Stimulated activated naive B cell treated with anti-CD40 and anti-IgM and Interleukin-4, amounts not matched to agents 10 μg/mL and 1 μg/mL and 100 μg/mL, for 72 hours (primary cell): ENCODE measurements at regions not wholly inside any gene's neighbourhood (a gene's known extent, or its start where the extent isn't known, plus 50 kb on each side); places are given as distances from the start of the nearest gene placed in this dataset.

Experiments
- ATAC-seq, 2 donors: fragments of 150-1000 bp; cut with Tn5 transposase; replicated peaks; 2 replicates each; pipeline ENCODE4 v1.10.0; 2021; ENCODE audit warnings: moderate library complexity in 1 of 2
- DNase-seq: peaks from one replicate; pipeline ENCODE4 v3.0.0; 2021
- H3K27ac Mint-ChIP-seq: one replicate; pipeline ENCODE4 v1.8.0; 2022; ENCODE audit warnings: mild to moderate bottlenecking, mixed read lengths
- H3K27me3 Mint-ChIP-seq, 2 donors: one replicate each; pipeline ENCODE4 v1.8.0; 2022; ENCODE audit warnings: mixed read lengths in 2 of 2
- H3K36me3 Mint-ChIP-seq, 2 donors: one replicate each; pipeline ENCODE4 v1.8.0; 2022; ENCODE audit warnings: mixed read lengths in 2 of 2, mild to moderate bottlenecking in 1 of 2
- H3K4me1 Mint-ChIP-seq, 2 donors: one replicate each; pipeline ENCODE4 v1.8.0; 2022; ENCODE audit warnings: mixed read lengths in 2 of 2, mild to moderate bottlenecking in 1 of 2
- H3K4me3 Mint-ChIP-seq, 2 donors: one replicate each; pipeline ENCODE4 v1.8.0; 2022; ENCODE audit warnings: mild to moderate bottlenecking in 2 of 2, mixed read lengths in 2 of 2, moderate library complexity in 1 of 2
- H3K9me3 Mint-ChIP-seq, 2 donors: one replicate each; pipeline ENCODE4 v1.8.0; 2022; ENCODE audit warnings: mixed read lengths in 2 of 2, mild to moderate bottlenecking in 1 of 2

- H3K36me3 Mint-ChIP-seq, result no peaks in the 10 kb centered on the region
- H3K4me1 Mint-ChIP-seq, result no peaks in the 10 kb centered on the region
- ATAC-seq (no peak), DNase-seq (no peak)
- H3K27me3 Mint-ChIP-seq, result peaks cover 24 to 29% of the 10 kb centered on the region in 2 donors
- no peak overlapping the region for H3K27ac Mint-ChIP-seq
- peaks cover 5% of the 10 kb centered on the region in 2 donors for H3K9me3 Mint-ChIP-seq
- H3K4me3 Mint-ChIP-seq, result no peak overlapping the region
Measured at GRCh38 chr20:56808732-56809131, 179.6 kb downstream of the TFAP2C start.

DNA sequence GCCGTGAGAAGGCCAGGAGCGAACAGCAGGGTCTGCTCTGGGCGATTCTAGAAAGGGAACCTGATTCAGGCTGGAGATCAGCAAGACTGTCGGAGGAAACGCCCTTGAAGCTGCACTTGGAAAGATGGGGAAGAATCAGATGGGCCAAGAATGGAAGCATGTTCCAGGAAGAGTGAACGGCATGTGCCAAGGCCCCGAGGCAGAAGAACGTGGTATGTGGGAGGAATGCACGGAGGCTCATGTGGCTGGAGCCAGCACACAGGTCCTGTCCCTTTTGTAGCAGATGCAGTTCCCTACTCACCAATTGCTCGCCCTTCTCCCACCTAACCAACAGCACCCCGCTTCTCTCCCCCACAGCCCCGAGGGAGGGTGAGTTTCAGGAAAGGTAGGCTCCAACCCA is 180.6 kb downstream of the TFAP2C start:
- no peaks in the 10 kb centered on the region for H3K36me3 Mint-ChIP-seq
- no peak for DNase-seq
- H3K27me3 Mint-ChIP-seq, result peaks cover 24 to 29% of the 10 kb centered on the region in 2 donors
- ATAC-seq, result no peak
- H3K9me3 Mint-ChIP-seq, result peaks cover 5% of the 10 kb centered on the region in 2 donors
- H3K4me1 Mint-ChIP-seq, result no peaks in the 10 kb centered on the region
- H3K27ac Mint-ChIP-seq, result no peak overlapping the region
- no peak overlapping the region for H3K4me3 Mint-ChIP-seq

DNA sequence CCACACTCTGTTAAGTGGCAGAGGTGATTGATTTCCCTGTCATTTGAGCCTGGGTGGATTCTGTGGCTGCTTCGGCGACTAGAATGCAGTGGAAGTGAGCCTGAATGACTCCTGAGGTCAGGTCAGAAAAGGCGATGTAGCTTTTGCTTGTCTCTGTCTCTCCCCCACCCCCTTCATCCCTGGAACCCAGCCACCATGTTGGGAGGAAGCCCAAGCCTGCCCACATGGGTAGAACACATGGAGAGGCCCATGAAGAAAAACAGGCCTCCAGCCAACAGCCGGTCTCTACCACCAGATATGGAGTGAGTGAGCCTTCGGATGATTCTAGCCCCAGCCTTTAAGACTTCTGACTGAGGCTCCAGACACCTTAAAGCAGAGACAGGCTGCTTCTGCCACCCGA is 181.0 kb downstream of the TFAP2C start:
- Mint-ChIP-seq H3K4me1 (no peaks in the 10 kb centered on the region), H3K4me3 (no peak overlapping the region), H3K27me3 (peaks cover 24 to 29% of the 10 kb centered on the region in 2 donors), H3K36me3 (no peaks in the 10 kb centered on the region), H3K9me3 (peaks cover 5% of the 10 kb centered on the region in 2 donors), H3K27ac (no peak overlapping the region)
- ATAC-seq (no peak), DNase-seq (no peak)

- no peak overlapping the region for H3K4me3 Mint-ChIP-seq
- H3K4me1 Mint-ChIP-seq, result no peaks in the 10 kb centered on the region
- no peaks in the 10 kb centered on the region for H3K36me3 Mint-ChIP-seq
- H3K27me3 Mint-ChIP-seq, result peaks cover 5 to 6% of the 10 kb centered on the region in 2 donors
- ATAC-seq (no peak), DNase-seq (no peak)
- H3K27ac Mint-ChIP-seq, result no peak overlapping the region
- peaks cover 5 to 15% of the 10 kb centered on the region in 2 donors for H3K9me3 Mint-ChIP-seq
Measured at GRCh38 chr20:56815796-56816195, 186.7 kb downstream of the TFAP2C start.

- H3K36me3 Mint-ChIP-seq, result no peaks in the 10 kb centered on the region
Measured at GRCh38 chr20:56816349-56816748, 187.2 kb downstream of the TFAP2C start.

DNA sequence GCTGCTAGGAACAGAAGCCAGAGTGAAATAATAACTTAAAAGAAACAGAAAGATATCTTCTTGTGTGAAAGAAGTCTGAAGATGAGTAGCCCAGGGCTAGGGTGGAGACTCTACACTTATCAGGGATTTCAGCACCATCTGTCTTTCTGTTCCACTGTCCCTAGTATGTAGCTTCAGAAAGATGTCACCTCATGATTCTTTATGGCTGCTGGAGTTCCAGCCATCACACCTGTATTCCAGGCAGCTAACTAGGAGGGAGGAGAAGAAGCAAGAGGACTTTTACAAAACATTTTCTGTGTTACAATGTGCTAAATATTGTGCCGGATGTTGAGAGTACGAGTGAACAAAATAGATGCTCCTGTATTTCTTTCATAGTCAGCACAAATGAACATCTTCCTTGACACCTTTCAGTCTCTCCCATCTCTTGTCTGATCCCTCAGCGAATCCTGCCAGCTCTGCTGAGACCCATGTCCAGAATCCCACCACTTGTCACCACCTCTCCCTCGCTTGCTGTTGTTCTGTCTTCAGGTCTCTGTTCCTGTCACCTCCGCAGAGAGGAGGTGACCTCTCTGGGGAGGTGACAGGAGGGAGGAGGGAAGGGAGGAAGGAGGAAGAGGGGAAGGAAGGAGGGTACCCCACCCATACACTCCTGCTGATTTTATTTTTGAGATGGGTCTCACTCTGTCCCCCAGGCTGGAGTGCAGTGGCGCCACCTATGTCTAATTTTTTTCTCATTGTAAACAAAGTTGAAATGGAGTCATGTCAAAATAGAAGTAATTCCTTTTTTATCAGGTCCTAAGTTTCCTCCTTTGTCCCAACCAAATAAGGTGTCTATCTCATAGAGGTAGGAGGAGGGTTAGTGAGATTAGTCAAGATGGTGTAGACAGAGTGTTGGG is 188.9 kb downstream of the TFAP2C start:
- peaks cover 3 to 9% of the 10 kb centered on the region in 2 donors for H3K27me3 Mint-ChIP-seq
- ATAC-seq (no peak), DNase-seq (no peak)
- peaks cover 4 to 10% of the 10 kb centered on the region in 2 donors for H3K9me3 Mint-ChIP-seq
- H3K36me3 Mint-ChIP-seq, result no peaks in the 10 kb centered on the region
- H3K4me1 Mint-ChIP-seq, result no peaks in the 10 kb centered on the region
- no peak overlapping the region for H3K4me3 Mint-ChIP-seq
- H3K27ac Mint-ChIP-seq, result no peak overlapping the region

More at GRCh38 chr20:56816349-56816748, 187.2 kb downstream of the TFAP2C start:
- Mint-ChIP-seq H3K4me3 (no peak overlapping the region), H3K27me3 (peaks cover under 1 to 9% of the 10 kb centered on the region in 2 donors), H3K4me1 (no peaks in the 10 kb centered on the region), H3K27ac (no peak overlapping the region), H3K9me3 (peaks cover 4 to 15% of the 10 kb centered on the region in 2 donors)
- ATAC-seq, result no peak
- no peak for DNase-seq

- Mint-ChIP-seq H3K9me3 (peaks cover 3 to 15% of the 10 kb centered on the region in 2 donors), H3K4me3 (no peak overlapping the region), H3K27me3 (peaks cover 5 to 14% of the 10 kb centered on the region in 2 donors), H3K27ac (no peak overlapping the region), H3K4me1 (no peaks in the 10 kb centered on the region), H3K36me3 (no peaks in the 10 kb centered on the region)
- no peak for ATAC-seq
- DNase-seq, result no peak
Measured at GRCh38 chr20:56820984-56821383, 191.9 kb downstream of the TFAP2C start.

DNA sequence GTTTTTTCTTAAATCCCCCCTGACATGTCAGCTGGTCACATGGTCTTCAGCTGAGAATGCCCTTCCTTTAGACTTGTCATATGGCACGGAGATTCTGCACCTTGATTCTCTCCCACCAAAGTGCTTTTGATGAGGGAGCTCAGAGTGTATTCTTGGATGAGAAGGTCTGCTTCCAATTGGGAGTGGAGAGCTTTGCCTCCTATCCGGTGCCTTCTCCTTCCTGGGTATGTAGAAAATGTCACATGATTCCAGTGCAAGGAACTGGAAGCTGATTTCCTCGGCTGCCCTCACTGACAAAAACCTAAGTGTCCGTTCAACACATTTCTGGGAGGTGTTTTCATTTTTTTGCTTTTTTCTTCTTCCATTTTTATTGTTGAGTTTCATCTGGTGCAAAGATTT is 197.2 kb downstream of the TFAP2C start:
- no peak overlapping the region for H3K27ac Mint-ChIP-seq
- no peaks in the 10 kb centered on the region for H3K36me3 Mint-ChIP-seq
- peaks cover 37 to 43% of the 10 kb centered on the region in 2 donors for H3K27me3 Mint-ChIP-seq
- H3K9me3 Mint-ChIP-seq, result peaks cover 5 to 7% of the 10 kb centered on the region in 2 donors
- H3K4me3 Mint-ChIP-seq, result no peak overlapping the region
- no peaks in the 10 kb centered on the region for H3K4me1 Mint-ChIP-seq
- no peak for ATAC-seq
- DNase-seq, result no peak

DNA sequence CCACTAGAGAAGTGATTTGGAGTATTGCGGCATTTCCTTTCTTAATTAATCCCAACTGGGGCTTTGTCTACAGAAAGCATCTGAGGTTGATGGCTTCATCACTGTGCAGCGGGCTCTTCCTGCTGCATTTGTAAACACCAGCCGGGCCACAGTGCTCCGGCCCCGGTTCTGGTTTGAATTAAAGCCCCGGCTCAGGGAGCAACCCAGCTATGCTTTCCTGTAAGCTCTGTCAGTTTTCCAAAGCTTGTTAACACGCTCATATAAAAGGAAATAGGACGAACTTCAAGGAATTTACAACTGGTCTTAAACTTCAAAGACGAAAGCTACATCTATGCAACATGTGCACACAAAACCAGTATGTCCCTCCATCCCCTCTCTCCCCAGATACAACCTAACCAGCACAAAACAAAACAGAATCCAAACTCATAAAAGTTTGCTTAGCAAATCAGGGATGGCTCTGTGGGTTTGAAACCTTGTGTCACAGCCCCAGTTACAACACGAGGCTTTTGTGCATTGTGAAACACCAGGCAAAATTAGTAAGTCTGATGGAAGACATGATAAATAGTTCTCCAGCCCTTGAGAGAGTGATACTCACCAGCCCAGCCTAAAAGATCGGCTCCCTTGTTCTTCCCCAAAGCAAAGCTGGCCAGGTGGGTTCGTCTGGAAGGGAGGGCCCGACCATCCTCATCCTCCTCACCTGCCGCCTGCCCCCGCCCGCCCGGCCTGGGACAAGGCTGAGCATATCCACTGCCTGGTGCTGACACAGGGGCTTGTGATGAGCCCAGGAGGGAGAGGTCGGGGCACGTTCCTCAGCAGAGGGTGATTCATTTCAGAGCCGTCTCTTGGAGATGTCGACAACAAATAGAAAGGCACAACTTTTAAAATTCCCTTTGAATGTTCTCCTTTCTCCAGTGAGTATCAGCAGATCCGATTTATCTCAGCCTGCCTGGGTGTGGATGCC is 197.9 kb downstream of the TFAP2C start:
- H3K36me3 Mint-ChIP-seq, result no peaks in the 10 kb centered on the region
- H3K9me3 Mint-ChIP-seq, result peaks cover 5% of the 10 kb centered on the region in 2 donors
- no peaks in the 10 kb centered on the region for H3K4me1 Mint-ChIP-seq
- peaks cover 40 to 49% of the 10 kb centered on the region in 2 donors for H3K27me3 Mint-ChIP-seq
- no peak overlapping the region for H3K4me3 Mint-ChIP-seq
- DNase-seq (no peak), ATAC-seq (no peak)
- H3K27ac Mint-ChIP-seq, result no peak overlapping the region

- no peak overlapping the region for H3K4me3 Mint-ChIP-seq
- no peak overlapping the region for H3K27ac Mint-ChIP-seq
- H3K36me3 Mint-ChIP-seq, result no peaks in the 10 kb centered on the region
- ATAC-seq (no peak), DNase-seq (no peak)
- H3K9me3 Mint-ChIP-seq, result peaks cover 5% of the 10 kb centered on the region in 2 donors
- peaks cover 40 to 51% of the 10 kb centered on the region in 2 donors for H3K27me3 Mint-ChIP-seq
- H3K4me1 Mint-ChIP-seq, result no peaks in the 10 kb centered on the region
Measured at GRCh38 chr20:56827763-56828162, 198.7 kb downstream of the TFAP2C start.

- H3K9me3 Mint-ChIP-seq, result peaks cover 3 to 5% of the 10 kb centered on the region in 2 donors
- no peak overlapping the region for H3K27ac Mint-ChIP-seq
- DNase-seq, result no peak
- no peak overlapping the region for H3K4me3 Mint-ChIP-seq
- no peak for ATAC-seq
- H3K36me3 Mint-ChIP-seq, result no peaks in the 10 kb centered on the region
- no peaks in the 10 kb centered on the region for H3K4me1 Mint-ChIP-seq
- H3K27me3 Mint-ChIP-seq, result peaks cover 38 to 47% of the 10 kb centered on the region in 2 donors
Measured at GRCh38 chr20:56828402-56828801, 199.3 kb downstream of the TFAP2C start.

DNA sequence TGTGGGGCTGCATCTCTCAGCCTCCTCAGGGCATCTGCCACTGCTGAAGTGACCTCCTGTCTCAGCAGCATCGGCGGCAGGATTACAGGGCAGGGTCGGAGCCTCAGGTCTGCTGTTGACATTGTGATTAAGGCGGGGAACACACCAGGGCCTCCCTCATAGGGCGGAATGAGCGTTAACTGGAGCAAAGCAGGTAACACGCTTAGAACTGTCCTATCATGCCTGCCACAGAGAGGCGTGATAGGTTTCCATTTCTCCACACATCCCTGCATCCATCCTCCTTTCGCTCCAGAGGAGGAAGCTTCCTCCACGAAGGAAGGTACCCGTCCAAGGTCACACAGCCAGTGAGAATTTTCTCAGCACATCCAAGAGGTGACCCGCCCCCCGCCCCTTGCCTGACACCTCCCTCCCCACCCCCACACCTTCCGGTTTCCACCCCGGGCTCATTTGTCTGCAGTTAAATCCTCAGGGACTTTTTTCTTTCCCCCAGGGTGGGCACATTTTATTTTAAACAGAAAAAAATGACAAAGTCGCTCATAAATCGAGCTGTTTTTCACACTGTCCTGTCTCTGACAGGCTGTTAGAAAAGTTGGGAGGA is 200.8 kb downstream of the TFAP2C start:
- Mint-ChIP-seq H3K27me3 (peaks cover 41 to 47% of the 10 kb centered on the region in 2 donors), H3K4me3 (no peak overlapping the region), H3K36me3 (no peaks in the 10 kb centered on the region), H3K9me3 (peaks cover 3 to 5% of the 10 kb centered on the region in 2 donors), H3K27ac (no peak overlapping the region), H3K4me1 (no peaks in the 10 kb centered on the region)
- DNase-seq (no peak), ATAC-seq (no peak)

DNA sequence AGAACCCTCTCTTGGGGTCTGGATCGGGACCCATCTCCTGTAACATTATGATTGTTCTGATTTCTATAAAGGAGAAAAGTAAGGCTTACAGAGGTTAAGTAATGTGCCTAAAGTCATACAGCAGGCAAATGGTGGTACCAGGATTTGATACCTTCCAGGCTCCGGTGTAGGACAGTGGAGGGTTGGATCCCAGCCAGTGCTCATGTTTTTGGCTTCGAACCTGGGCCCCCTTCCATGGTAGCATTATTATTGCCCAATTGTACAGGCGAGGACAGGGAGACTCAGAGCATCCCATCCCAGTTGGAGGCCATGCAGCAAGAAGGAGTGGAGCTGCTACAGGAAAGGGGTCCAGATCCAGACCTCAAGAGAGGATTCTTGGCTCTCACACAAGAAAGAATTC is 202.7 kb downstream of the TFAP2C start:
- Mint-ChIP-seq H3K9me3 (peaks cover 0 to 3% of the 10 kb centered on the region in 2 donors), H3K4me1 (no peaks in the 10 kb centered on the region), H3K27me3 (peaks cover 30 to 42% of the 10 kb centered on the region in 2 donors), H3K27ac (no peak overlapping the region), H3K4me3 (no peak overlapping the region), H3K36me3 (no peaks in the 10 kb centered on the region)
- DNase-seq (no peak), ATAC-seq (no peak)

- Mint-ChIP-seq H3K27me3 (peaks cover 30 to 37% of the 10 kb centered on the region in 2 donors), H3K36me3 (no peaks in the 10 kb centered on the region), H3K27ac (no peak overlapping the region), H3K9me3 (peaks cover 0 to under 1% of the 10 kb centered on the region in 2 donors), H3K4me3 (no peak overlapping the region), H3K4me1 (no peaks in the 10 kb centered on the region)
- DNase-seq (no peak), ATAC-seq (no peak)
Measured at GRCh38 chr20:56833427-56833826, 204.3 kb downstream of the TFAP2C start.
